Left ventricle myocardium inferior (tissue), 1 donor: ENCODE measurements at regions not wholly inside any gene's neighbourhood (a gene's known extent, or its start where the extent isn't known, plus 50 kb on each side); places are given as distances from the start of the nearest gene placed in this dataset.

Source experiments
- DNase-seq: peaks from one replicate; pipeline ENCODE4 v3.0.0-alpha.2; 2020
- H3K27ac ChIP-seq: fragments of 200-600 bp; replicated peaks from 2 replicates; pipeline ENCODE4 v1.8.0; 2021
- H3K27me3 ChIP-seq: fragments of 200-600 bp; 2 replicates; pipeline ENCODE4 v1.8.0; 2021; ENCODE audit warnings: low read depth
- H3K36me3 ChIP-seq: fragments of 200-600 bp; 2 replicates; pipeline ENCODE4 v1.8.0; 2021
- H3K4me1 ChIP-seq: fragments of 200-600 bp; 2 replicates; pipeline ENCODE4 v1.8.0; 2021
- H3K4me3 ChIP-seq: fragments of 200-600 bp; 2 replicates; pipeline ENCODE4 v1.8.0; 2021; ENCODE audit warnings: mild to moderate bottlenecking, moderate library complexity
- H3K9me3 ChIP-seq: fragments of 200-600 bp; replicated peaks from 2 replicates; pipeline ENCODE4 v1.8.0; 2021
- CTCF ChIP-seq: fragments of 200-600 bp; IDR thresholded peaks from 2 replicates; pipeline ENCODE4 v1.8.0; 2021; ENCODE audit warnings: antibody characterized with exemption, mild to moderate bottlenecking, borderline replicate concordance
- intact Hi-C: fragments of 100-400 bp; cut with micrococcal nuclease; formaldehyde crosslinking; loops from one replicate; pipeline ENCODE4 v1.11.0; 2022
- donor health status: DM: no; HTN: yes; CAD: no; lungs with severe emphysema.

- H3K27me3 ChIP-seq = no peaks in the 10 kb centered on the region
- H3K4me3 ChIP-seq = no peak overlapping the region
- no peak for DNase-seq
- intact Hi-C loops = no loop called here
- TF ChIP-seq CTCF = no peak
- H3K36me3 ChIP-seq = no peaks in the 10 kb centered on the region
- peaks cover 10% of the 10 kb centered on the region for H3K9me3 ChIP-seq
- H3K27ac ChIP-seq = no peak overlapping the region
- no peaks in the 10 kb centered on the region for H3K4me1 ChIP-seq
Measured at GRCh38 chr21:41632748-41633475, 125.0 kb upstream of the TMPRSS2 start.

GRCh38 chr21:41631564-41632461, 123.9 kb upstream of the TMPRSS2 start:
- intact Hi-C loops = no loop called here
- H3K9me3 ChIP-seq = peaks cover 10% of the 10 kb centered on the region
- H3K4me1 ChIP-seq = no peaks in the 10 kb centered on the region
- no peak for TF ChIP-seq CTCF
- no peak for DNase-seq
- H3K4me3 ChIP-seq = no peak overlapping the region
- peaks cover 6% of the 10 kb centered on the region for H3K27me3 ChIP-seq
- no peak overlapping the region for H3K27ac ChIP-seq
- H3K36me3 ChIP-seq = no peaks in the 10 kb centered on the region

- H3K27ac ChIP-seq = no peak overlapping the region
- peaks cover 10% of the 10 kb centered on the region for H3K9me3 ChIP-seq
- intact Hi-C loops = no loop called here
- no peaks in the 10 kb centered on the region for H3K4me1 ChIP-seq
- TF ChIP-seq CTCF = no peak
- peaks cover 14% of the 10 kb centered on the region for H3K27me3 ChIP-seq
- no peak overlapping the region for H3K4me3 ChIP-seq
- no peak for DNase-seq
- H3K36me3 ChIP-seq = no peaks in the 10 kb centered on the region
Measured at GRCh38 chr21:41630917-41631316, 123.0 kb upstream of the TMPRSS2 start.

- TF ChIP-seq CTCF = no peak
- intact Hi-C loops = no loop called here
- Histone ChIP-seq H3K36me3 (no peaks in the 10 kb centered on the region), H3K27me3 (peaks cover 21% of the 10 kb centered on the region), H3K27ac (no peak overlapping the region), H3K4me3 (no peak overlapping the region), H3K4me1 (no peaks in the 10 kb centered on the region), H3K9me3 (peaks cover 10% of the 10 kb centered on the region)
- DNase-seq = no peak
Measured at GRCh38 chr21:41630249-41630648, 122.3 kb upstream of the TMPRSS2 start.

- H3K27me3 ChIP-seq = peaks cover 35% of the 10 kb centered on the region
- no peak overlapping the region for H3K4me3 ChIP-seq
- H3K9me3 ChIP-seq = peaks cover 16% of the 10 kb centered on the region
- H3K27ac ChIP-seq = no peak overlapping the region
- H3K36me3 ChIP-seq = no peaks in the 10 kb centered on the region
- DNase-seq = no peak
- H3K4me1 ChIP-seq = no peaks in the 10 kb centered on the region
- no peak for TF ChIP-seq CTCF
- intact Hi-C loops = no loop called here
Measured at GRCh38 chr21:41628256-41628655, 120.3 kb upstream of the TMPRSS2 start.
